H4 (cell line): ENCODE measurements at regions not wholly inside any gene's neighbourhood (a gene's known extent, or its start where the extent isn't known, plus 50 kb on each side); places are given as distances from the start of the nearest gene placed in this dataset.

Source experiments
- DNase-seq: peaks from one replicate; pipeline ENCODE4 v3.0.0-alpha.2; 2015; ENCODE audit warnings: low spot score

DNA sequence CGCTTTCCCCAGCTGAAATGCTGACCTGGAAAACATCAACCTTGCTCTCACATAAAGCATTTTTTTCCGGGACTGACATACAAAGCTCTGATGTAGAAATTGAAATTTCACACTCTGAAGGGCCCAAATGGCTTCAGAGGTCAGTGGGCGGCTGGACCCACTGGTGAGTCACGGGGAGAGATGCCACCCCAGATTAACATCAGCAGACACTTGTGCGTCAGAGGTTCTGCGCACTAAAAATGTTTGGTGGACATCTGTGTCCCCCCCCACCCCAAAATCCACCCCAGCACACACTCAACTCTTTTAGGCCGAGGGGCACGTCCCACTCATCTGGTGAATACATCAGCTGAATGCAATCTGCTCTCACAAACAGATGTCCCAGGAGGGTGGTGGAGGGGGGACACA, 208.9 kb downstream of the ASB1 start:
- DNase-seq: no peak

DNA sequence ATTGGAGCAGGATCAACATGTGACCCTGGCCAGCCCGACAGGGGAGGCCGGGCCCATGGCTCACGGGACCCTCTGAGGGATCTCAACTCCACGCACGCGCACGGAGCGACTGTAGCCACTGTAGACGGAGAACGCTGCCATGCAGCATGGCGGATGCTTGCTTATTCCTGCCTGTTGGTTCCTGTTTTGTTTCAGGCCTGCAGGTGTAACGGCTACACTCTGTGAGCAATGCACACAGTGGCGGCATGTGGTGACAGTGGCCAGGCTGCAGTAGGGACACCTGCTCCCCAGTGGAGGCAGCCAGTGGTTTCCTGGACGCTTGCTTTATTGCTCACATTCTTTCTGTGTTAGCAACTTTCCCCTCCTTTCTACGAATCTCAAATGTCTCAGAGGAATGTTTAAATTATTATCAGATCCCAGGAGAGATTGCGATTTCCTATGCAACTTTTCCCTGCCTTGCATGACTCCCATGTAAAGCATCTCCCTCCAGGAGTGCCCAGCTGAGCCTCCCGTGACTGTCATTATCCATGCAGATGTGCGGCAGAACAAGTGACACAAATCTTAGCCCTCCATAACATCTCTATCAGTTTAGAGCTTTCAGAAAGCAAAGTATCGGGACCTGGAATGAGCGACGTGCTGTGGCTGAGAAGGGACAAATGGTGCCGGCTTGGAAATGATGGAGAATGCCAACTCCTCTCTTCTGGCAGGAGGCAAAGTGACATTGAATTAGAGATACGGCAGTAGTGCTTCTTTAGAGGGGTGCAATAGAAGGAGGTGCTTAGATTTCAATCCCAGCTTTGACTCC, 209.7 kb downstream of the ASB1 start:
- DNase-seq: no peak

DNA sequence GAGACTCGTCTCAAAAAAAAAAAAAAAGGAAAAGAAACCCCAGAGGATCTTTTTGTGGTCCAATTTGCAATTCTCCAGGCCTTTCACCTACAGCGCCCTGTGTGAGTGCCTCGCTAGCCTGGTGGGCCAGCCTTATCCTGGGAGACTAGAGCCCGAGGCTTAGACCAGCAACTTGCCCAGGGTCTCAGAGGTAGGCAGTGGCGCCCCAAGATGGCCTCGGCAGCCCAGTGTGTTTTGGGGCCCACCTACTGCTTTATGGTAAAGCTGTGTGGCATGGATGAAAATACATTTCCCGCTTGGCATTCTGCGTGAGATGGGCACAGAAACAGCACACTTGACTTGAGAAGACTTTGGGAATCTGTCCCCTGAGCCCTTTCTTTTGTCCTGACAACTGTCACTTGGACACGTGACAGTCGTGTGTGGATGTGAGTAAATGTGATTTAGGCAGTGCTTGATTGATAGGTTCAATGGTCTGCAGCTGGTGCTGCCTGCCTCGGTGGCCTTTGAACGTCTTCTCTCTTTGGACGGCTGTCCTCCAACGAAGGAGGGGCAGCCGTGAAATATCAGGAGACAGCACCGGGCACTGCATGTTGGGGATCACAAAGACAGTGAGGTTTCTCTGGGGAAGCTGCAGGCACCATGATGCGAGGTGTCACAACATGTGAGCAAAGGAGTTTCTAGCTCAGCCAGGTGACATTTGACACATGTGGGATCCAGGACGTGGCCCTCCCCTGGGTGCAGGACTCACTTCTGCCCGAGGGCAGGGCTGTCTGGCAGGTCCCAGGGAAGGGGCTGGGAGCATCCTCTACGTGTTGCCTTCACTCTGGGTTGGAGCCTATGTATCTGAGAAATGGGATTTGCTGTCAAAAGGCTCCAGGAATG, 209.5 kb upstream of the TWIST2 start:
- no peak for DNase-seq

DNA sequence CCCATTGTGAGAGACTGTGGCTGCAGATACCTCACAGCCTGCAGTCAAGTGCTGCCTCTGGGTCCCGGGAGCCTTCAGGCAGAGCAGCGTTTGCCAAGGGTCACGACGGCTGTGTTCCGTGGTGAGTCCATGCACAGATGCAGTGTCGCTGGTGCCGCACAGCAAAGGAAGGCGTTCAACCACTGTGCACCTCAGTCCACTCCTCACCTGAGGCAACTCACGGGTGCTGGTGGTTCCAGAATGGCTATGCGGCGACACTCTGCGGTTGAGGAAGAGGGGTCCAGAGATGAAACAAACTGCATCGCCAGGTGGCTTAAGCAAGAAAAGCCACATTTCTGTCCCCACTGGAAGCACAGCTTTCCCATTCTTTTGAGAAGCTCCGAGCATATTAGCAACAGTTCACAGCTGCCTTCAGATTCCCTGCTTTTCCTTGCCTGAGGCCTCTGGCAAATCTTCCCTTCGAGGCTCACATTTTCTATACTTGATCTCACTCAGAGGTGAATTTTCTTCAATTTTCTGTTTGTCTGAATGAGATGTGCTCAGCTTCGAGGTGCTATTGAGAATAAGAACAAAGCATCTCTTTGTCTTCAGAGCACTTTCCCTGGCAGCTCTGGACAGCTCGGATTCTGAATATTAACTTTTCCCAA, 208.8 kb upstream of the TWIST2 start:
- DNase-seq: no peak

DNA sequence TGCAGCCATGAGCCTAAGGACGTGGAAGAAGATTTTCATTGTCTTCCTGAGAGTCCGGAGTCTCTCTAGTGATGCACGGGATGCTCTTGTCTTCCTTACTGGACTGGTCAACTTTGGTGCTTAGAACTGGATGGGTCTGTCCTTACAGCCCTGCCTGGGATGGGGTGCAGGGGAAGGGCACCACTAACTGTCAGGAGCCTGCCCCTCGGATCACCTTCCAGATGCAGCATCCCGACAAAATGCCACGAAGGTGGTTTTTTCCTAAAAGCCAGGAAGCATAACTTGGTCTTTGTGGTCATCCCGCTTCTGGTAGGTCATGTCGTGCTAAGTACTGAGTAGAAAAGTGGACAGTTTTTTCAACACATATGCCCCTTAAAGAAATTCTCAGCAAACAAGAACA, 207.4 kb upstream of the TWIST2 start:
- DNase-seq: no peak

DNA sequence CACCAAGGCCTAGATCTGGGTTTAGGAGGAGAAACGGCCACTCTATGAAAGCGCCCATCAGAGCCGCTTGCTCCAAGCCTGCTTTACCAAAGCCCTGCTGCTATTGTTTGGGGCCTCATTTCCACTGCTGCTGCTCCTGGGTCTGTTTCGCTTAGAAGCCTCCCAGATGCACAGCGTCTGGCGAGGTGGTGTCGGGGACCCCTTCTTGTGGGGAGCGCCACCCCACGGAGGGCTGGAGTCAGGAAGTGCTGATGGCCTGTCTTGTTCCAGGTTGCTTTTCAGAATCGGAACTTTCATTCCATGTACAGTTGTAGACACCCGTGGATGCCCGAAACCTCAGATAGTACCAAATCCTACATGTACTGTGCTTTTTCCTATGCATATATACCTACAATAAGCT, 204.9 kb upstream of the TWIST2 start:
- no peak for DNase-seq

DNA sequence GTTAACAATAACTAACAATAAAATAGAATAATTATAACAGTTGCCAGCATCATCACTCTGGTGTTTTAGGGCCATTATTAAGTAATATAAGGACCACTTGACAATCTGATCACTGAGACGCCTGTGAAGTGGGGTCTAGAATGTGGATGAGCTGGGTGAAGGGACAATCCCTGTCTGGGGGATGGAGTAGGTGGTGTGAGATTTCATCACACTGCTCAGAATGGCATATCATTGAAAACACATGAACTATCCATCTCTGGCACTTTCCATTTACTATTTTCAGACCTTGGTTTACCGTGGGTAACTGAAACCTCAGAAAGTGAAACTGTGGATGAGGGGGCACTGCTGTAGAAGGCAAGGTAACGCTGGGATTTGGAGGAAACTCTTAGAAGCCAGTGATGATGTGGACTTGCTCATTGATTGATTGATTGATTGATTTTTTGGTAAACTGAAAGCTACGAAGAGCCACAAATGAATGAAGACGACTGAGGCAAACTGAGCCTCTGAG, 204.4 kb upstream of the TWIST2 start:
- DNase-seq: no peak

DNA sequence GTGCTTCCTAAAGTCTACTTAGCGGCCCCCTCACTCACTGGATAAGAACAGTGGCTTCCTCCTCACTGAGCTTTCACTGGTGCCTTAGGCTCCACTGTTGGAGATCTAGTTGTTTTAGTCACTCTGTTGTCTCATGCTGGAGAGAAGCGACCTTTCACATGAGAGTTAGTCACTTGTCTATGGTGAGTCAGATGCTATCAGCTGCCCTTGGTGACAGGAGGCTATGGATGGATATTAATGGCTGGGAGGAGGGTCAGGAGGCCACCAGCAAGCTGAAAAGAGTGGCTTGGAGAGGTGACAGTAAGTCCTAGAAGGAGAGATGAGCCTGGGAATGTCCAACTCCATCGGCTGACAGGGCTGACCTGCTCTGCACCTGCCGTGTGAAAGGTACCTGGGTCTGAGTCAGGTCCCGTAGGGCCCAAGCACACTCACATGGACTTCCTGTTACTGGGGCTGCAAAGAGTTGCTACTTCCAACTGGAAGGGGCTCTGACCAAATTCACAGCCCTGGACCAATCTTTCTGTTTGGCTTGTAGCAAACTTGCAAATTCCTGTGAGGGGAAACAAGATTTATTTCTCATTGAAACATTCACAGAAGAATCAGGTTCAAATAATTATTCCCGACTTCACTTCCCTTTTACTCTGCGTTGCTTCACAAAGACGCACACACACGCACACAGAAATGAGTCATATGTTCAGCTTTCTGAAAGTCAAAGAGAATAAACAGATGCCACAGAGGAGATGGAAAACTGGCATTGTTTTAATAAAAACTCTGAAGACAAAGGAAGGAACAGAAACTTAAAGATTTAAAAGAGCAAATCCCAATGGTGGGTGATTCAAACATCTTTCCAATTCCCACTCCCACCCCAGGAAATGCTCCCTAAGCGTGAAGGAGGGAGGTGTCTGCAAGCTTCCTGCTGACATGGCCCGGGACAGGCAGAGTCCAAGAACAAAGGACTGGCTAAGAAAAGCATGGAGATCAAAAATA, 203.5 kb upstream of the TWIST2 start:
- DNase-seq: peak; percentile 64

DNA sequence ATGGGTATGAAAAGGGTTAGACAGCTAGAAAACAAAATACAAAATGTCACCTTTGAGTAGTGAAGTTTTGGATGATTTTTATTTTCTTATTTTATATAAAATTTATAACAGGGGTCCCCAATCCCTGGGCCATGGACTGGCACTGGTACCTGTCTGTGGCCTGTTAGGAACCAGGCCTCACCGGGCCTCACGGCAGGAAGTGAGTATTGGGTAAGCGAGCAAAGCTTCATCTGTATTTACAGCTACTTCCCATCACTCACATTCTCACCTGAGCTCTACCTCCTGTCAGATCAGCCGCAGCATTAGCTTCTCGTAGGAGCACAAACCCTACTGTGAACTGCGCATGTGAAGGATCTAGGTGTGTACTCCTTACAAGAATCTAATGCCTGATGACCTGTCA, 202.8 kb upstream of the TWIST2 start:
- no peak for DNase-seq

DNA sequence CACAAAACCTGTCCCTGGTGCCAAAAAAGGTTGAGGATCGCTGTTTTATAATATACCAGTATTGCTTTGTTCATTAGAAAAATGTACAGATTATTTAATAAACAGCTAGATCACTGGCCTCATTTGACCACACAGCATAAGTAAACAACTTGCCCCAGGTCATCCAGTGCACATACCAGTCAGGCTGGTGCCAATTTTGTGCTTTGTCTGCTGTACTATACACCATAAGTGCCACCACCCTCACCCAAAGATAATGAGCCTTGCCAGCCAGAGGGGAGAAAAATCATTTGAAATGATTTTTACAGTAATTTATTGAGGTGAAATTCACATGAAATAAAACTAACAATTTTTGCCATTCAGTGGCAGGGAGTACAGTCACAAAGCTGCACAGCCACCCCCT, 202.2 kb upstream of the TWIST2 start:
- DNase-seq: no peak

DNA sequence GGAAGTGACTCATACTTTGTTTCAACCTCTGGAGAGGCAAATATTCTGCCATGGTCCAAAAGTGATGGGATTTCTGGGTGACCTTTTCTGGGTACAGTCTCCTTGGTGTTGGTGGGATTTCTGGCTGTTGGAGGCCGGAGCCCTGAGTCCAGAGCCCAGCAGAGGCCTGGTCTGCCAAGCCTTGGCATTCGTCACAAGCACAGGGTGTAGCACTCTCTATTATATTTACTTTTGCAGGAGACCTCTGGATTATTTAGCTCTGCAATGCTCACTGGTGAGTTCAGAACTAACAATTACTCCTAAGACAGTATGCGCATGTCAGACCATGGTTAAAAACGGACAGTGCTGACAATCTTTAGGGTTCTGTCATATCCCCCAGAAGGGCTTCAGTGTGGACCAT, 201.6 kb upstream of the TWIST2 start:
- DNase-seq: no peak

DNA sequence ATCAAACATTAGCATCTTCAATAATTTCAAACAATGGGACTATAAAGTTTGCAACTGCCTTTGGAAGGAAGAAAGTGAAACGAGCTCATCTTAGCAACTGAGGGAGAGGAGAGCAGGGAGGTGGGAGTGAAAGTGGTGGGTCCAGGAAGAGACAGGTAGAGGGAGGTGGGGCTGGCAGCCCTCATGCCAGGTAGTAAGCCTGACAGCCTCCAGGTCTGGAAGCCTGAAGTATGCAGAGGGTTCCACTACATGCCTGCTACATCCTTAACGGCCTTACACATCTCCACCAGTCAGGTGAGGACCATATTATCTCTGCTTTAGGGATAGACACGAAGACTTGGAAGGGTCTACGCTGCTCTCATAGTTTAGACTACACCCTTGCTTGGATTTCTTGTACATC, 201.1 kb upstream of the TWIST2 start:
- no peak for DNase-seq

DNA sequence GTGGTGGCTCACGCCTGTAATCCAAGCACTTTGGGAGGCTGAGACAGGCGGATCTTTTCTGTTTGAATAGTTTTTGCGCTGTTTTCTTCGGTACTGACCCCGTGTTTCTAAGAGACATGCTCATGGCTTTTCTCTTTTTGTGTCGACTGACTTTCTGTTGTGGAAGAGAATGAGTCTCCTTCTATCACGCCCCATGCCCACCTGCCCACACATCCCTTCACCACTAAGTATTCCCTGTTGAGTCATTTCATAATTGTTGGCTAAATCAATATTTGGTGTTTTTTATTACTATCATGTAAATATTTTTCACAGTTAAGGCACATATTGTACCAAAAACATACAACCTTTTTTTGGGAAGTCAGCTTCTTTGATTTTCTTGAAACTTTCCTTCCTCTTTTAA, 198.8 kb upstream of the TWIST2 start:
- DNase-seq: no peak

DNA sequence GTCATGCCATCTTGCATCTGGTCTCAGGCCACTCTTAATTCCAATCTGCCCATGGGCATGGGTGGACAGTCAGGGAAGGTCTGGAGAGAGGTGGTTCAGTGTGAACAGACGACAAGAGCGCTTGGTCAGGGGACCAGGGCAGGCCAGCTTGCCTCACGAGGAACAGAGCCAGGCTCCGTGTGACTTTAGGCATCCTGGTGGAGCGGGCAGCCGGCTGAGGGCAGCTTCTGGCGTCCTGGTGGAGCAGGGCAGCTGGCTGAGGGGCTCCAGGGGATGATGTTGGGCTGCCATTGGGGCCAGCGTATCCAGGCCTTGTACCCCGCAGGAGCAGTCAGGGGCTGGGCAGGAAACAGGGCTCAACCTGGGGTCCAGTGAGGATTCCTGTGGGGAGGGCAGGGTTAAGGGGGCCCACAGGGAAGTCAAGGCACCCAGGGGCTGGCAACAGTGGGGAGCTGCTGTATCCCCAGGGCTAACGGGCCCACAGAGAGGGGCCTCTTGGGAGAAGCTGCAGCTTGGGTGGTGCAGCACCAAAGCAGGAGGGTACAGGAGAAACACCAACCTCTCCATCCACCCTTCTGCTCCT, 197.9 kb upstream of the TWIST2 start:
- no peak for DNase-seq

DNA sequence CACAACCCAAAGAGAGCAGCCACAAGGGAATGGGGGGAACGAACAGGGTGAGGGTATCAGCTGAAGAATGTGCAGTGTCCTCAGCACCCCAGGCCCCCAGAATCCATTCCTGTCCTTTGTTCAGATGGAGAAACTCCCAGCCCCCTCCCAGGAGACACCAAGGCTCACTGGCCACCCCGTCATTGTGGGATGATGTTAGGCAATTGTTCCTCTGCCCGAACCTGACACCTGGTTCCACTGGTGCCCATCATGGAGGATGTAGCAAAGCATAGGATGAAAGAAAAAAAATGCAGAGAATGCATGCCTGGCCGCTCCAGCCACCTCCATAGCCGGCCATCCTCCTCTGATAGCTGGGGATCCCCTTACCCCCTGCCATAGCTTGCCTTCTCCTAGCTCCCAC, 197.3 kb upstream of the TWIST2 start:
- no peak for DNase-seq

DNA sequence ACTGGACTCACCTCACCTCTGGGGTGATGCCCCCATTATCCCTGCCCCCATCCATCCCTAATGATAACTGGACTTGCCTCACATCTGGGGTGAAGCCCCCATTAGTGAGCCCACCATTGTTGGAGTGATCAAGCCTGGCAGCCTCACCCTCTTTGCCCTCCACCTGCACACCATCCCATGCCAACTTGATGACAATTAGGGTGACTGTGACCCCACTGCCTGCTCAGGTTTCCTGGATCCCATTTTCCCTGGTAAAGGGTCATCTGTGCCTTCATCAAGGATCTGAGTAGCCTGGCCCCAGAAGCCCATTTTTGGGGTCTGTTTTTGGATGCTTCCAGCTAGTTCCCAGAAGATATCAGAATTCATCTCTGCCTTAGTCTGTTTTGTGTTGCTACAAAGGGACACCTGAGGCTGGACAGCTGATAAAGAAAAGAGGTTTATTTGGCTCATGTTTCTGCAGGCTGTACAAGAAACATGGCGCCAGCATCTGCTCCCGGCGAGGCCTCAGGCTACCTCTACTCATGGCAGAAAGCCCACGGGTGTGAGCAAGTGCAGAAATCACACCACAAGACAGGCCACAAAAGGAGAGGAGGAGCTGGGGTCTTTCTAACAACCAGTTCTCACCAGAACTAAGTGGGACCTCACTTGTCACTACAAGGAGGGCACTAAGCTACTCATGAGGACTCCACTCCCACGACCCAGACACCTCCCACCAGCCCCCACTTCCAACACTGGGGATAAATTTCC, 196.4 kb upstream of the TWIST2 start:
- DNase-seq: no peak

DNA sequence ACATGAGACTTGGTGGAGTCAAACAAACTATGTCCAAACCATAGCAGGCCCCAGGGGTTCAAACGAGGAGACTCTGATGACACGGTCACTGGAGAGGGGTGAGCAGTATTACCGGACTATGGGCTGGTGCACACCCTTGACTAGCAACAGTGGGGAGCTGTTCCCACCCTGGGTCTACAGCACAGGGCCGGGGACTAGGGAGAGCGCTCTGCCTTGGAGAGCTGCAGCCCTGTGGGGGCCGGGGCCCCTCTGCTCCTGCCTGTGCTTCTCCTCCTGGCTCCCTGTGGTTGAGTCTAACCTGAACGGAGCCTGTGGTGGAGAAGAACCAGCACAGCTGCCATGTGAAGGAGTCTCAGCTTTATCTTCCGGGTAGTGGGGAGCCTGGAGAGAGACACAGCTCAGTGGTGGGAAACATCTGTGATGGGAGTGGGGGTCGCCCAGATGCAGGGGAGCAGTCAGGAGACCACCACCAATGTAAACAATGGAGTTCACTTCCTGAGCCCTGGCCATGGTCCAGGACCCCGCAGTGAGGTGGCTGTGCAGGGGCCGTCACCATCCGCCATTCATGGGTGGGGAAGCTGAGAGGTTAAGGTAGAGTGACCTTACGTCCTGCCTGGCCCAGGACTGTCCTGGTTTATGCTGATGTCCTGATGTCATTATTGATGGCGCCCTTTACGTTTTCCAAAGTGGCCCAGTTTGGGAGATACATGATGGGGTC, 195.7 kb upstream of the TWIST2 start:
- no peak for DNase-seq

DNA sequence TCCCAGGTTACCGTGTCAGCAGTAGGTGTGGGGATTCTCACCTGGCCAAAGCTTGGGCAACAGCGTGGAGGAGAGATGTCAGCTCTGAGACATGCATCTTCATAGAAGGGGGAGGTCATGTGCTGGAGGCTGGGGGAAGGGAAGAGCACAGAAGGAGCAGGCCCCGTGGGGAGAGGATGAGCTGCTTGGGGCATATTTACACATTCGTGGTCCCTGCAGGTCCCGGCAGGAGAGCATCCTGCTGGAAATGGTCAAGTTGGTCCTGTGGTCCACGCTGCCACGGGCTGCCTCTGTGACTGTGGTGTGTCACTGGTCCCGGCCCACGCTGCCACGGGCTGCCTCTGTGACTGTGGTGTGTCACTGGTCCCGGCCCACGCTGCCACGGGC, 195.1 kb upstream of the TWIST2 start:
- no peak for DNase-seq

DNA sequence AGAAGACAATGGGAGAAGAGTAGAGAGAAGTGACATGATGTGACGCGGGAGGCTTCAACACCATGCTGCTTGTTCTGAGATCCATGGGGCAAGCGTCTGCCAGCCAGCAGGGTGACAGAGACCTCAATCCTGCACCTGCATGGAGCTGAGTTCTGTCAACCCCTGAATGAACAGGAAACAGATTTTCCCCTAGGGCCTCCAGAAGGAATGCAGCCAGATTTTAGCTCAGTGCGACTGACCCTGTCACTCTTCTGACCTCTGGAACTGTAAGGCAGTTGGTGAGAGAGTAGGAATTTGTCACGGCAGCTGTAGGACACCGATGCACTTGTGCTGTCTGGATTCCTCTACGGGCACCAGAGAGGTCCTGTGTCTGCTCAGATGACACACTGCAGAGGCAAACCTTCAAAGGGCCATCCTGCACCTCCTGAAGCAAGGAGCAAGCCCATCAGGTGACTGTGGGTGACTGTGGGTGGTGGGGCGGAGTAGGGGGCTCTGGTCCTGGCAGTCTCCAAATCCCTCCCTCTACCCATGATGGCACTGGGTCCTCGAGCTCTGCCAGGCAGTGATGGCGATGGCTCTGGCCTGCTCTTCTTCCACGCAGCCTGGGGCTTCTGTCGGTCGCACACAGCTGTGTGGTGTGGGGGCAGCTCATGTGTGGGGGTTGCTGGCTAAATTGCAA, 194.3 kb upstream of the TWIST2 start:
- DNase-seq: no peak
